ENCODE measurements at regions not wholly inside any gene's neighbourhood (a gene's known extent, or its start where the extent isn't known, plus 50 kb on each side); places are given as distances from the start of the nearest gene placed in this dataset.
"Not testable (repeated sequence)": the region's sequence is repeated elsewhere in the genome, so short reads cannot be mapped to it uniquely, and the experiment has no call there.

GRCh38 chr13:62173958-62174357, 758.3 kb upstream of the PCDH20 start:
- H3K4me3 ChIP-seq (ENCODE audit: low read depth, low read length): no peak overlapping the region
- TF ChIP-seq, protein P1, sequence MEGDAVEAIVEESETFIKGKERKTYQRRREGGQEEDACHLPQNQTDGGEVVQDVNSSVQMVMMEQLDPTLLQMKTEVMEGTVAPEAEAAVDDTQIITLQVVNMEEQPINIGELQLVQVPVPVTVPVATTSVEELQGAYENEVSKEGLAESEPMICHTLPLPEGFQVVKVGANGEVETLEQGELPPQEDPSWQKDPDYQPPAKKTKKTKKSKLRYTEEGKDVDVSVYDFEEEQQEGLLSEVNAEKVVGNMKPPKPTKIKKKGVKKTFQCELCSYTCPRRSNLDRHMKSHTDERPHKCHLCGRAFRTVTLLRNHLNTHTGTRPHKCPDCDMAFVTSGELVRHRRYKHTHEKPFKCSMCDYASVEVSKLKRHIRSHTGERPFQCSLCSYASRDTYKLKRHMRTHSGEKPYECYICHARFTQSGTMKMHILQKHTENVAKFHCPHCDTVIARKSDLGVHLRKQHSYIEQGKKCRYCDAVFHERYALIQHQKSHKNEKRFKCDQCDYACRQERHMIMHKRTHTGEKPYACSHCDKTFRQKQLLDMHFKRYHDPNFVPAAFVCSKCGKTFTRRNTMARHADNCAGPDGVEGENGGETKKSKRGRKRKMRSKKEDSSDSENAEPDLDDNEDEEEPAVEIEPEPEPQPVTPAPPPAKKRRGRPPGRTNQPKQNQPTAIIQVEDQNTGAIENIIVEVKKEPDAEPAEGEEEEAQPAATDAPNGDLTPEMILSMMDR (IDR thresholded peaks at IDR 0.05; ENCODE audit: insufficient read depth, low read depth, low read length, missing control alignments): no peak
- no peak for DNase-seq (ENCODE audit: low read depth)

DNA sequence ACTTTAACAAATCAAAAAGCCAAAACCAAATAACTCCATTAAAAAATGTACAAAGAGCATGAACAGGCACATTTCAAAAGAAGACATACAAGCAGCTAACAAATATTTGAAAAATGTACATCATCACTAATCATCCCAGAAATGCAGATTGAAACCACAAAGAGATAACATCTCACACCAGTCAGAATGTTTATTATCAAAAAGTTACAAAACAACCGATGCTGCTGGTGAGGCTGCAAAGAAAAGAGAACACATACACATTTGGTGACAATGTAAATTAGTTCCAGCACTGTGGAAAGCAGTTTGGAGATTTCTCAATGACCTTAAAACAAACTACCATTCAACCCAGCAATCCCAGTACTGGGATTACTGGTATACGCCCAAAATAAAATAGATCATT, 756.0 kb upstream of the PCDH20 start:
- no peak for DNase-seq (ENCODE audit: low read depth)
- TF ChIP-seq, protein P1 (IDR thresholded peaks at IDR 0.05; ENCODE audit: insufficient read depth, low read depth, low read length, missing control alignments): no peak
- no peak overlapping the region for H3K4me3 ChIP-seq (ENCODE audit: low read depth, low read length)

DNA sequence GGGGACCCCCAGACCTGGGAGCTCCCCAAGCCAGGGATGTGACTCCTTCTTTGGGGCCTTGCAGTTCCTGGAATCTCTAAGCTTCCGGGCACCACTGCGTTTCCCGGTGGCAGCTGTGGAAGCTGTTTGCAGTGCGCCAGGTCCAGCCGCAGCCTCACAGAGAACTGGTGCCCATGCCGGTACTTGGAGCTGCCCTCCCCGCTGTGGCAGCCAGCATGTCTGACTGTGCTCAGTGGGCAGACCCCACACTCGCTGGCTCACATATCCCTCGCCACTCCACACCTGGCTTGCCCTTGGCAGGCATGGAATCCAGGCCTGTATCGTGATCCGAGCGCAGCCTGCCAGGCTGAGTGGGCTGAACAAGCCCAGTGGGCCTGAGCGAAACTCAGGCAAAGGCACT, 753.2 kb upstream of the PCDH20 start:
- TF ChIP-seq, protein P1 (IDR thresholded peaks at IDR 0.05; ENCODE audit: insufficient read depth, low read depth, low read length, missing control alignments): no peak
- H3K4me3 ChIP-seq (ENCODE audit: low read depth, low read length): no peak overlapping the region
- DNase-seq (ENCODE audit: low read depth): no peak

DNA sequence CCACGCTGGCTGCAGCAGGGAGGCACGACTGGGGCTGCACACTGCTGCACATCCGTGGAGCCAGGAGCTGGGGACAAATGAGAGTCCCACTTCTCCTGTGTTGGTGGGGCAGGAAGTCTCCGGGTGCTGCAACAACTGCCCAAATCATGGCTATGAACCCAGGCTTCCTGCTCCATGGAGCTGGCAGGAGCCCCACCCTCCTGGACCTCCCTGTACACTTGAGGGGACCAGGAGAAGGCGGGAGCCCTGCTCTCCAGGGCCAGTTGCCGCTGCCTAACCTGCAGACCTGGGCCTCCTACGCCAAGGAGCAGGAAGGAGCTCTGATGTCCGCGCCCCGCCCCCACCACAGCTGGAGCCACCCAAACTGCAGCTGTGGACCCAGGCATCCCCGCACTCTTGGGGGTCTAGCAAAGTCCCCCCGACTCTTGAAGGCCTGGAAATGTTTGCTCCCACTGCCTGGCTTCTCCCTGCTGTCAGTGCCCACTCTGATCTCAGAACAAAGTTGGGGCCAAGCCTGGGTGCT, 752.1 kb upstream of the PCDH20 start:
- DNase-seq (ENCODE audit: low read depth): no peak
- TF ChIP-seq, protein P1 (IDR thresholded peaks at IDR 0.05; ENCODE audit: insufficient read depth, low read depth, low read length, missing control alignments): no peak
- no peak overlapping the region for H3K4me3 ChIP-seq (ENCODE audit: low read depth, low read length)

DNA sequence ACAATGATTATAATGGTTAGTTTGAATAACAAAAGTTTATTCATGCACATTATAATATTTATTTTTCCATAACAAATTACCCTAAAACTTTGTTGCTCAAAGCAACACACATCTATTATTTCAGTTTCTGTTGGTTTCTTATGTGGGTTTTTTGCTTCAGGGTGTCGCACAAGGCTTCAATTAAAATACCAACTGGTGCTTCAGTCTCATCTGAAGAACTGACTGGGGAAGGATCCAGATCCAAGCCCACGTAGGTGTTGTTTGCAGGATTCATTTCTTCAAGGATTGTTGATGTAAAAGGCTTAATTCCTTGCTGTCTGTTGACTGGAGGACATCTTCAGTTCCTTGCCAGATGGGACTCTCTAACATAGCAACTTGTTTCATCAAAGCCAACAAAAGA, 747.2 kb upstream of the PCDH20 start:
- H3K4me3 ChIP-seq (ENCODE audit: low read depth, low read length): no peak overlapping the region
- no peak for DNase-seq (ENCODE audit: low read depth)
- TF ChIP-seq, protein P1 (IDR thresholded peaks at IDR 0.05; ENCODE audit: insufficient read depth, low read depth, low read length, missing control alignments): no peak

- no peak overlapping the region for H3K4me3 ChIP-seq (ENCODE audit: low read depth, low read length)
- DNase-seq (ENCODE audit: low read depth): no peak
- TF ChIP-seq, protein P1 (IDR thresholded peaks at IDR 0.05; ENCODE audit: insufficient read depth, low read depth, low read length, missing control alignments): no peak
Measured at GRCh38 chr13:62158520-62158919, 742.9 kb upstream of the PCDH20 start.

DNA sequence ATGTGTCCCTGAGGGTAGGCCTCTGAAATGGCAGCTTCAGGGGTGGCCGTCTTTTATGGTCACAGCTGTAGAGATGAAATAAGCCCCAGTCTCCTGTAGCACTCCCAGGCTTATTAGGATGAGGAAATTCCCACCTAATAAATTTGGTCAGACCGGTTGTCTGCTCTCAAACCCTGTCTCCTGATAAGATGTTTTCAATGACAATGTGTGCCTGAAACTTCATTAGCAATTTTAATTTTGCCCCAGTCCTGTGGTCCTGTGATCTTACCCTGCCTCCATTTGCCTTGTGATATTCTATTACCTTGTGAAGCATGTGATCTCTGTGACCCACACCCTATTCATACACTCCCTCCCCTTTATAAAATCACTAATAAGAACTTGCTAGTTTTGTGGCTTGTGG, 736.1 kb upstream of the PCDH20 start:
- H3K4me3 ChIP-seq (ENCODE audit: low read depth, low read length); DNase-seq (ENCODE audit: low read depth): not testable (repeated sequence)
